Endothelial cell of umbilical vein (primary cell): ENCODE measurements at regions not wholly inside any gene's neighbourhood (a gene's known extent, or its start where the extent isn't known, plus 50 kb on each side); places are given as distances from the start of the nearest gene placed in this dataset.

Source experiments
- BruUV-seq: library from RNA; stranded (reverse); fragments of 400-500 nt; replicated peaks from 2 replicates; lab custom pipeline; 2021; lab: Mats Ljungman, UMichigan
- CTCF ChIA-PET: fragments of 300-600, 350-600 bp; sonication (Branson Sonifier 250); formaldehyde crosslinking; loops from one replicate; lab custom pipeline; 2021; ENCODE audit warnings: antibody characterized with exemption, inconsistent platforms; lab: Charles Lee
- POLR2A ChIA-PET: fragments of 300-600, 350-600 bp; sonication (Branson Sonifier 250); formaldehyde crosslinking; loops from one replicate; lab custom pipeline; 2021; ENCODE audit warnings: antibody characterized with exemption, inconsistent platforms; lab: Charles Lee
- DNase-seq: peaks from one replicate; pipeline ENCODE4 v3.0.0-alpha.2; 2011; ENCODE audit warnings: low read depth, low spot score
- FAIRE-seq: peaks from 2 replicates; lab custom pipeline; 2011; peaks lifted over from hg19 to GRCh38; lab: Jason Lieb, UNC
- H2AFZ ChIP-seq: 2 replicates; pipeline ENCODE4 v1.6.0; 2012; ENCODE audit warnings: low read depth, low read length, control low read depth, inconsistent platforms
- H3K27ac ChIP-seq: 2 replicates; pipeline ENCODE4 v1.5.1; 2011; ENCODE audit warnings: low read depth, mild to moderate bottlenecking, control low read depth, low read length, moderate library complexity; ENCODE audit not compliant: insufficient read depth
- H3K27me3 ChIP-seq, 2 experiments: 2 replicates each; pipeline versions ENCODE4 v1.6.0 to v1.6.1; 2011; ENCODE audit warnings: low read length in 2 of 2, mixed read lengths in 1 of 2; ENCODE audit not compliant: control insufficient read depth in 2 of 2, insufficient read depth in 2 of 2
- H3K36me3 ChIP-seq, 2 experiments: 2 replicates in 1 of 2; 3 replicates in 1 of 2; pipeline ENCODE4 v1.5.1; 2011; ENCODE audit warnings: low read length in 2 of 2, mild to moderate bottlenecking in 1 of 2, moderate library complexity in 1 of 2; ENCODE audit not compliant: control insufficient read depth in 2 of 2, insufficient read depth in 2 of 2; ENCODE audit errors: extremely low read depth in 1 of 2
- H3K4me1 ChIP-seq: 3 replicates; pipeline ENCODE4 v1.5.1; 2011; ENCODE audit warnings: mild to moderate bottlenecking, low read length; ENCODE audit not compliant: control insufficient read depth, insufficient read depth; ENCODE audit errors: extremely low read depth
- H3K4me2 ChIP-seq: 2 replicates; pipeline ENCODE4 v1.6.1; 2011; ENCODE audit warnings: low read length, control low read depth, mixed read lengths; ENCODE audit not compliant: insufficient read depth
- H3K4me3 ChIP-seq, 3 experiments: fragments of 200-600 bp in 1 of 3; sonication (generic), shearing (Covaris generic) in 1 of 3; replicated peaks in 1 of 3; 2 replicates each; pipeline ENCODE4 v1.5.1; 2011 to 2016; ENCODE audit warnings: control low read depth in 3 of 3, low read length in 3 of 3, mild to moderate bottlenecking in 2 of 3, inconsistent platforms in 1 of 3, low read depth in 1 of 3, moderate library complexity in 1 of 3; ENCODE audit not compliant: insufficient read depth in 1 of 3
- H3K79me2 ChIP-seq: 2 replicates; pipeline ENCODE4 v1.6.0; 2012; ENCODE audit warnings: low read length, inconsistent platforms; ENCODE audit not compliant: control insufficient read depth, insufficient read depth
- H3K9ac ChIP-seq: replicated peaks from 2 replicates; pipeline ENCODE3; 2011; ENCODE audit warnings: low read length, control low read depth; ENCODE audit not compliant: insufficient read depth; ENCODE audit errors: extremely low read depth
- H3K9me1 ChIP-seq: replicated peaks from 3 replicates; pipeline ENCODE4 v1.6.0; 2011; ENCODE audit warnings: mild to moderate bottlenecking, low read length; ENCODE audit not compliant: control insufficient read depth, insufficient read depth; ENCODE audit errors: extremely low read depth
- H3K9me3 ChIP-seq: replicated peaks from 2 replicates; pipeline ENCODE4 v1.5.1; 2012; ENCODE audit warnings: low read length, inconsistent platforms; ENCODE audit not compliant: control insufficient read depth, insufficient read depth
- H4K20me1 ChIP-seq: replicated peaks from 2 replicates; pipeline ENCODE3; 2011; ENCODE audit warnings: mild to moderate bottlenecking, low read length; ENCODE audit not compliant: control insufficient read depth, insufficient read depth; ENCODE audit errors: extremely low read depth
- CTCF ChIP-seq, 2 donors: IDR thresholded peaks; 1 replicate in 1 of 2; 2 replicates in 1 of 2; pipeline ENCODE4 v1.5.1; 2011; ENCODE audit warnings: low read length in 2 of 2, mild to moderate bottlenecking in 2 of 2, moderate library complexity in 2 of 2, control low read depth in 1 of 2, inconsistent platforms in 1 of 2, low read depth in 1 of 2; ENCODE audit not compliant: insufficient read depth in 1 of 2; ENCODE audit errors: extremely low read depth in 1 of 2
- EZH2 ChIP-seq: IDR thresholded peaks from 2 replicates; pipeline ENCODE4 v1.6.1; 2012; ENCODE audit warnings: borderline replicate concordance, low read depth, mild to moderate bottlenecking, moderate library complexity, low read length, inconsistent platforms; ENCODE audit not compliant: severe bottlenecking
- FOS ChIP-seq: IDR thresholded peaks from 2 replicates; pipeline ENCODE4 v1.6.1; 2011; ENCODE audit warnings: mild to moderate bottlenecking, low read length, moderate library complexity, borderline replicate concordance; ENCODE audit not compliant: insufficient read depth
- POLR2A ChIP-seq: IDR thresholded peaks from 2 replicates; pipeline ENCODE4 v1.6.1; 2012; ENCODE audit warnings: low read depth, mild to moderate bottlenecking, control low read depth, low read length
- dilution Hi-C: fragments of 300-500 bp; cut with MboI; formaldehyde crosslinking; loops from one replicate; pipeline ENCODE4 v1.15.0; 2019; ENCODE audit warnings: low sequenced_read_pairs; ENCODE audit not compliant: extremely low pct_ligation_motif_present
- intact Hi-C: fragments of 100-400 bp; cut with micrococcal nuclease; formaldehyde crosslinking; loops from one replicate; pipeline ENCODE4 v1.10.0; 2022

- H3K36me3 ChIP-seq, result no peaks in the 10 kb centered on the region
- no peaks in the 10 kb centered on the region for H3K27me3 ChIP-seq
- H3K9me1 ChIP-seq, result no peaks in the 10 kb centered on the region
- H3K4me2 ChIP-seq, result no peak overlapping the region
- no peaks in the 10 kb centered on the region for H3K79me2 ChIP-seq
- CTCF ChIA-PET, result no interaction called here
- H4K20me1 ChIP-seq, result no peaks in the 10 kb centered on the region
- no TSS peak for BruUV-seq
- DNase-seq (no peak), FAIRE-seq (no peak)
- no peak for TF ChIP-seq POLR2A
- no peak for TF ChIP-seq CTCF (IDR thresholded peaks at IDR 0.05; ENCODE audit: extremely low read depth in 1 of 2, insufficient read depth in 1 of 2, low read depth in 1 of 2, low read length in 2 of 2)
- TF ChIP-seq EZH2, result no peak
- no peaks in the 10 kb centered on the region for H3K4me1 ChIP-seq
- intact Hi-C loops (no loop called here), dilution Hi-C loops (no loop called here)
- no peak overlapping the region for H3K27ac ChIP-seq
- H3K4me3 ChIP-seq, result no peak overlapping the region
- H2AFZ ChIP-seq, result no peak overlapping the region
- no peaks in the 10 kb centered on the region for H3K9me3 ChIP-seq
- POLR2A ChIA-PET, result no interaction called here
- H3K9ac ChIP-seq, result no peak overlapping the region
Observed at GRCh38 chr15:70244978-70245542, 147.3 kb upstream of the TLE3 start.

GRCh38 chr15:70243686-70244540 lies 146.2 kb upstream of the TLE3 start:
- Histone ChIP-seq H3K4me3 (no peak overlapping the region), H3K9me3 (no peaks in the 10 kb centered on the region), H3K27me3 (peaks cover 0 to 1% of the 10 kb centered on the region in 2 experiments), H3K79me2 (no peaks in the 10 kb centered on the region), H3K27ac (no peak overlapping the region), H4K20me1 (no peaks in the 10 kb centered on the region), H3K4me2 (no peak overlapping the region), H3K9me1 (no peaks in the 10 kb centered on the region), H2AFZ (no peak overlapping the region), H3K9ac (no peak overlapping the region), H3K36me3 (no peaks in the 10 kb centered on the region), H3K4me1 (no peaks in the 10 kb centered on the region)
- CTCF ChIA-PET, result no interaction called here
- POLR2A ChIA-PET, result no interaction called here
- TF ChIP-seq FOS, result no peak
- no TSS peak for BruUV-seq
- dilution Hi-C loops, result no loop called here
- DNase-seq, result no peak
- FAIRE-seq, result no peak
- intact Hi-C loops, result no loop called here
